ENCODE measurements at regions not wholly inside any gene's neighbourhood (a gene's known extent, or its start where the extent isn't known, plus 50 kb on each side); places are given as distances from the start of the nearest gene placed in this dataset.

DNA sequence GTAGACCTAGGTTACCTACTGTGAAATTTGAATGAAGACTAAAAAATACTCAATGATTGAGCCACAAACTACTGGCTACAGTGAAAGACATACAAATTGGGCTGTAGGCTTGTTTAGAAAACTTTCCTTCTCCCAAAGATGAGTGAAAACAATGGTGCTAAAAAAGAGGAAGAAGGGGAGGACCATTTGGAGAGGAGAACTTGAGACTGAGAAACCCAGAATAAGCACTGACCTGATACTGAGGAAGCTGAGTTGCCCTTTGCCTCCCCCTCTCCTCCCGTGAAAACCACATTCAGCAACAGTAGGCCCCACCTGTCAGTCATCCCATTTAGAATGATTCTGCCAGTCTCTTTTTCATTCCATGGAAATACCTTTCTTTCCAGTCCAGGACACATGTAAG, 484.0 kb upstream of the TGFBR2 start:
- DNase-seq (ENCODE audit: low spot score) = no peak

DNA sequence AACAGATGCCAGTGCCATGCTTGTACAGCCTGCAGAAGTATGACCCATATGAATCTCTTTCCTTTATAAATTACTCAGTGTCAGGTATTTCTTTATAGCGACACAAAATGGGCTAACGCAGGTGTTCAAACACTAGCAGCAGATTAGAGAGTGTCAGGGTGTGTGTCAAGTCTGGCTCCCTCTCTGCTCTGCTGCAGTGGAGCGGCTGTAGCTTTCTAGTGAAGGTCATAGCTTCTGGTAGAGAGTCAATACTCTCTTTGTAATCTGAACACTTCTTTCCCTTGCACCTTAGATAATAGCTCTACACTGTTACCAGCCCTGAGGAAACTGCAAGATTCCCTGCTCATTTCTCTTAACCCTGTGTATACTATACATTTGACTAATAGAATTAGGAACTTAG, 483.2 kb upstream of the TGFBR2 start:
- no peak for DNase-seq (ENCODE audit: low spot score)

DNA sequence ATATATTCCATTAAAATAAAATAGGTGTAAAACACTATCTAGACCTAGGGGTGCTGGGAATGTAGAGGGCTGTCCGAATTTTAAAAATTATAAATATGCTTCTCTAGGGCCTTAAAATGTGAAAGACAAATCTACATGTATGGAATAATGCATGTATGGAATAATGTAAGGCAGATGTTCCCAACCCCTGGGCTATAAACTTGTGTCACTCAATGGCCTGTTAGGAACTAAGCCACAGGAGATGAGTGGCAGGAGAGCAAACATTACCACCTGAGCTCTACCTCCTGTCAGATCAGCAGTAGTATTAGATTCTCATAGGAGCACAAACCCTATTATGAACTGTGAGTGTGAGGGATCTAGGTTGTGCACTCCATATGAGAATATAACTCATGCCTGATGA, 482.6 kb upstream of the TGFBR2 start:
- no peak for DNase-seq (ENCODE audit: low spot score)

DNA sequence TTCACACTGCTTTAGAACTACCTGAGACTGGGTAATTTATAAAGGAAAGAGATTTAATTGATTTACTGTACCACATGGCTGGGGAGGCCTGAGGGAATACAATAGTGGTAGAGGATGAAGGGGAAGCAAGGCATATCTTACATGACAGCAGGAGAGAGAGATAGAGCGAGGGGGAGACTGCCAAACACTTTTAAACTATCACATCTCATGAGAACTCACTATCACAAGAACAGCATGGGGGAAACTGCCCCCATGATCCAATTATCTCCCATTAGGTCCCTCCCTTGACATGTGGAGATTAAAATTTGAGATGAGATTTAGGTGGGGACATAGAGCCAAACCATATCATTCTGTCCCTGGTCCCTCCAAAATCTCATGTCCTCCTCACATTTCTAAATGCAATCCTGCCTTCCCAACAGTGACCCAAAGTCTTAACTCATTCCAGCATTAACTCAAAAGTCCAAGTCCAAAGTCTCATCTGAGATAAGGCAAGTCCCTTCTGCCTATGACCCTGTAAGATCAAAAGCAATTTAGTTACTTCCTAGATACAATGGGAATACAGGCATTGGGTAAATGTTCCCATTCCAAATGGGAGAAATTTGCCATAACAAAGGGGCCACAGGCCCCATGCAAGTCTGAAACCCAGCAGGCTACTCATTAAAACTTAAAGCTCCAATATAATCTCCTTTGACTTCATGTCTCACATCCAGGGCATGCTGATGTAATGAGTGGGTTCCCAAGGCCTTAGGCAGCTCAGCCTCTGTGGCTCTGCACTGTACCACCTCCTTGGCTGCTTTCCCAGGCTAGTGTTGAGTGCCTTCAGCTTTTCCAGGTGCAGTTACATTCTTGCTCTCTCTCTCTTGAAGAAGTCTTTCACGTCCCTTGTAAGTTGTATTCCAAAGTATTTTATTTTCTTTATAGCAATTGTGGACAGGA, 481.7 kb upstream of the TGFBR2 start:
- DNase-seq (ENCODE audit: low spot score) = no peak

DNA sequence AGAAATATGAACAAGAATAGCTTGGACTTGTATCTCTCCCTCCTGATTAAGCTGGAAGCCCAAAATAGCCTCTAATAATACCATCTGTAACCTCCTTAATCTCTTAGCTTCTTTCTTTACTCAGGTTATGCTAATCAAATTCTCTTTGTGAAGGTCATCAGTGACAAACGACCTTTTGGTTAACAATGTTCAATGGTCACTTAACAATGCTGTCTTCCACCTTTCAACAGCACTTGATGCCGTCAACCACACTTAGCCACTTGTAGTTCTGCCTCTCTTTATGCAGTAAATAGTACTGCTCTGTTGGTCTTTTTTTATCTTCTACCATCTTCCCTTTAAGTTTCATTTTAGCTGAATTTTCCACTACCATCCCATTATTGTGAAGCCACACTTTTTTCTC, 476.6 kb upstream of the TGFBR2 start:
- DNase-seq (ENCODE audit: low spot score) = no peak

DNA sequence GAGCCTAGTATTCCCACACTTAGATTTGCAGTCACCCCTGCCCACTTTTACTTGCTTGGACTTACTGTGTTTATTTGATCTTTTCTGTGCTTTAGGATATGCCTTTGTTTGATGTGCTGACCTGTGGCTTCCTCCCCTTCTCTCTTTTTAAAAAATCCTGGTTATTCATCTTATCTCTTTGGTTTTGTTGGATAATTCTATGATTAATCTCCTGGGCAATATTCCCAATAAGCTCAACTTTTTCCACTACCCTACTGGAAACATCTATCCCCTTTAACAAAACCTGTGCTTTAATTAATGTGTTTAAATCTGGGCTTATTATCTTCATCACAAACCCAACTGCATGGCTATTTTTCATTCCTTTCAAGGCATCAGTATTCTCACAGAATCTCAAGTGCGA, 476.0 kb upstream of the TGFBR2 start:
- no peak for DNase-seq (ENCODE audit: low spot score)

DNA sequence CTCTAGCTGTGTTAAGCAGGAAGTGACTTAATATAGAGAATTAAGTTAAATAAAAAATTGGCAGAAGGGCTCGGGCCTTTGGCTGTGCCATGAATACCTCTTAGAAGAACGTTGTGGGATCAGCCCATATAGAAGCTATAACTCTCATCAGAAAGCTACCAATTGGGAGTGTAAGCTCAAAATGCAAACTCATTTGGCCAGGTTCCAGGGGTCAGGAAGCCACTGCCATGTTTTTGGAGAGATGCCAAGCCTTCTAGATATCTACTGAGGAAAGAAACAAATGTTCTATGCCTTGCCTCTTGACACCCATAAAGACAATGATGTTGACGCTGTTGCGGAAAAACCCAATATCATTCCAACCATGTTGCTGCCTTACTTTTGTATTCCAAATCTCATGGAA, 475.2 kb upstream of the TGFBR2 start:
- DNase-seq (ENCODE audit: low spot score) = no peak

DNA sequence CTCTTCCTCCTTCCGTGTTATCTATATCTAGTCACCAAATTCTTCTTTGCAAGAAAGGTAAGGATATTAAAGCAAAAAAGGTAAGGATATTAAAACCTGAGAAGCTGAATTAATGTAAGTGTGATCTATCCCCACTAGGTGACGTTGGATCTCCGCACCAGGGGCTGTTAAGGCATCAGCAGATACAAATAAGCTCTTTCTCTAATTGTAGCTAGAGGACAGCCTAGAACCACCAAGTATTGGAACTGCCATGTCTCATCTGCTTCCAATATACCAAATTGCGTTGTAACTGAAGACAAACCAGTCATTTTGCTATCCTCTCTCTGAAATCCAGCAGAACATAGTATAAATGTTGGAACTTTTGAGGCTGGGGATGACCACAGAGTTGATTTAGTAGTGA, 471.2 kb upstream of the TGFBR2 start:
- no peak for DNase-seq (ENCODE audit: low spot score)

DNA sequence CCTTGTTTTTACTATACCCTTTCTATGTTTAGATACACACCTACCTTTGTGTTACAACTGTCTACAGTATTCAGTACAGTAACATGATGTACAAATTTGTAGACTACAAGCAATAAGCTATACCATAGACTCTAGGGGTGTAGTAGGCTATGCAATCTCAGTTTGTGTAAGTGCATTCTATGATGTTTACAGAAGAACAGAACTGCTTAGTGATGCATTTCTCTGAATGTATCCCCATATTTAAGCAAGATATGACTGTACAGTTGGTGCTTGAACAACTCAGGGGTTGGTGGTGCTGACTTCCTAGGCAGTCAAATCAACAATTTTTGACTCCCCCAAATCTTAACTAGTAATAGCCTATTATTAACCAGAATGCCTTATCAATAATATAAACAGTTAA, 467.1 kb upstream of the TGFBR2 start:
- DNase-seq (ENCODE audit: low spot score) = no peak

DNA sequence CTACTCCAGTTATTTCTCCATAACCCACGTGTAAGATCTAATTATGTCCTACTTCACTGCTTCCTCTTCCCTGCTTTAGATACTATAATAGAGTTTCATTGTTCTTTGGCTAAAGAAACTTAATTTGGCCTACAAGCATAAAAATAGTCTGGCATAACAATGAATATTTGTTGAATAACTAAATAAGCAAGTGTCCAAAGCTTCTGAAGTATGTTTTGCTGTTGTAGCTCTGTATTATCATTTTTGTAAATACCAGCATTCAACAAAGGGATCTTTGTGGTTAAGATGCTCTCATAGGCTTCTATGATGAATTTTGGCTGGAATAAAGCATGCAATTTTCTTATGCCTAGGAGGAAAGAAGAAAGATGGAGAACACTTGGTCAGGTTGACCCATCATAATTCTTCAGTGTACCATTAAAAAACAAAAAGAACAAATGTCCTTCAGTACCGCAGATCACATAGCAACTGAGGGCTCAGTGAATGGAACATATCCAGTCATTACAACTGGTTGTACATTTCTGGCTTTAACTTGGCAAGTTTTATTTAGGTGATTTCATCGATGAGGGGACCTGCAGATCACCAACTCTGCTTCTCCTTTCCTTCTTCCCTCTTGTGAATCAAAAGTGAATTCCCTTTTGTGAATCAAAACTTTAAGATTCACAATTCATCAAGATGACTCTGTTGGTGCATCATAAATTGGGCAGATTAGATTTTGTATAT, 465.9 kb upstream of the TGFBR2 start:
- DNase-seq (ENCODE audit: low spot score) = no peak

DNA sequence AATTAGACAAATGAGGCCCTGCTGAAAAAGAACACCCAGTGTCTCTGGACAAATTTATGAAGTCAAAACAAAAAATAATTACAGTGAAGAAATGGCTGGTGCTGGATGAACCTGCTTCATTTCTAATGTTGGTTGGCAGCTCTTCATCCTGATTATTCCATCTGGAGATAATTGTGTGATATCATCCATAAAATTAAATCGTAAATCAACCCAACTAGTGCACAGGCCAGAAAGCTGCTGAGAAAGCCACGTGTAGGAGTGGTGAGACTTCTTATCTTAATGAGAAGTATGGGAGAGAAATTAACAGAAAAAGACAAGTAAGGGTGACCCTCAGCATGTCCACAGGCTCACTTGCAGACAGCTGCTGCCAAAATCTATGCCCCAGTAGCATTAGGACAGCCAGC, 465.2 kb upstream of the TGFBR2 start:
- no peak for DNase-seq (ENCODE audit: low spot score)

DNA sequence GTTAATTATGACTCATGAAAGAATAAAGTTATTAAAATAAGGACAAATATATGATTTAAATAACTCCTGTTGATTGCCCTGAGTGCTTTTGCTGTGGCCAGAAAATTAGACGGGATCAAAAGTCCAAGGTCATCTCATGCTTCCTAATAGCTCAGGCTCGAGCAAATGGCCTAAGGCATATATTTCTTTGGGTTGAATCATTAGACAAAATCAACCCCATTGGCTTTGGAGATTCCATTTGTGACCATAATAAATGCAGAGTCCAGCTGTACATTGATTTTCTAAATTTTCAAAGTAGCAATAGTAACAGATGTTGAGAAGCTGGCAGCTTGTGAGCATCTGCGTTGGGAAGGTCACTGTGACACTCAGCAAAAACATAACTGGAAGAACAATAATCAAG, 464.5 kb upstream of the TGFBR2 start:
- DNase-seq (ENCODE audit: low spot score) = no peak

DNA sequence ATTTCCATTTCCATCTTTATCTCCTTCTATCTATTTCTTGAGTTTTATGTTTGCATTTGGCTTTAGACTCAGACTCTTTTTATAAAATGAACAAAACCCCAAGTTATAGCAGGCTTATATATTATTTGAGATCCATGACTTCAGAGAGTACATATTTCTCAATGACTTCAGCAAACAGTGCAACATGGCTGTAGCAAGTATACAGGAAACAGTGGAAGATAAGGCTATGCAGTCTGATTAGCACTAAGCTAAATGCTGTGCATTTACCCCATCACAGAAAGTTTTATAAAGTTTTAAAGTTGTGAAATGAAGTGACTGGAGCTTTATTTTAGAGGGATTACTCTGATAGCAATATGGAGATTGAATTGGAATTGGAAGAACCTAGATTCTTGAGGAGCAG, 463.5 kb upstream of the TGFBR2 start:
- no peak for DNase-seq (ENCODE audit: low spot score)

DNA sequence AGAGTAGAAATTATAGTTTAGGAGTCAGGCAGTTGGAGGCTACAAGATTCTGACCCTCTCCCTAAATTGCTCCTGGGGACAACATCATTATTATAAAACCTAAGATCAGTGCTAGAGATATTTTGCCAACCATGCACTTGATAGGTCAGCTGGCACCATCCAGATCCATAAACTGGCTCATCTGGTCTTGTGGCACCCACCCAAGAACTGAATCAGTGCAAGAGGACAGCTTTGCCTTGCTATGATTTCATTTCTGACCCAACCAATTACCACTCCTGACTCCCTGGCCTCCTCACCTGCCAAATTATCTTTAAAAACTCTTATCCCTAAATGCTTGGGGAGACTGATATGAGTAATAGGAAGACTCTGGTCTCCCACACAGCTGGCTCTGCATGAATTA, 461.1 kb upstream of the TGFBR2 start:
- DNase-seq (ENCODE audit: low spot score) = no peak

DNA sequence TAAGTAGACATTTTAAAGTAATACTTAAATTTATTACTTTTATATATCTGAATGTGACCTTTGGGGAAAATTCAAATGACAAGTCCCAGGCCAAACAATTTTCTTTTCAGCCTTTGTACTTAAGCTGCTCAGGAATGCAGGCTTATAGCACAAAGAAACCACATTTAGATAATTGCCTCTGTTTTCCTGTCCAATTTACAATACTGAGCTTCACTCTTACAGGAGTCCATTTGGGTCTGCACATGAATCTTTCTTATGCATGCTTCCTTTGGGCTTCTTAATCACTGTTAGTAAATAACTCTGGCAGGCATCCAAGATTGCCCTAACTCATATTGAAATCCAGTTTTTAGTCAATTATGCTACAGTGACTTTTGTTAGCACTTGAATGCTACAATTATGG, 459.4 kb upstream of the TGFBR2 start:
- DNase-seq (ENCODE audit: low spot score) = no peak

DNA sequence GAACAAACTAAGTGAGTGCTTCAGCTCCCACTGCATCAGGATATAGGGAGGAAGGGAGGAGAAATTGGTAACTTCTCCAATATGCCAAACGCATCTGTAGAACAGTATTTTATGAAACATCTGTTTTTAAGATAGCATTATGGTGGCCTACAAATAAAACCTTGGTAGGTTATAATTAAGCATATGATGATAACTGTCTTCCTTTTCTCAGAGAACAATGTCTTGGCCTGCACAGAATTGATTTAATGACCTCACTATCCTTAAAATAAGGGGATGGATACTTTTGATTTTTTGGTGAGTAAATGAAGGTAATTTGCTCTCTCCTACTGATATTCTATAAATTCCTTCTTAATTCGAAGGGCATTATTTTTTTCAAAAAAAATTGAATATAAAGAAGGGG, 451.5 kb upstream of the TGFBR2 start:
- DNase-seq (ENCODE audit: low spot score) = no peak

DNA sequence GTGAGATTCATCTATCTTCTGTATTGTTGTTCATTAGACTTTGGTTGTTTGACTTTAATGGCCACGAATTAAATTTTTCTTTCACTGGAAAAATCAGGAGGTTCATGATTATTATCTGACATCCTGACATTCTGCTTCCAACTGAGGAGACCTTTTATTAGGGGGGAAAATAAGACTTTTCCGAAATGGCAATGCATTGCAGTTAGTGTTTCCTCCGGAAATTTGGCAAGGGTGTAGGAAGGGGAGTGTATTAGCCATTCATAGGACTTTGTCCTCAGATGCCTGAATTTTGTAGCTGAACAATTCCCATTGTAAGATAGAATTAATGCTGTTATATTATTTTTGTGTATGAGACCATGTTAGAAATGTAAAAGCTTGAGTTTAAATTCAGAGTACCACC, 450.6 kb upstream of the TGFBR2 start:
- DNase-seq (ENCODE audit: low spot score) = no peak

DNA sequence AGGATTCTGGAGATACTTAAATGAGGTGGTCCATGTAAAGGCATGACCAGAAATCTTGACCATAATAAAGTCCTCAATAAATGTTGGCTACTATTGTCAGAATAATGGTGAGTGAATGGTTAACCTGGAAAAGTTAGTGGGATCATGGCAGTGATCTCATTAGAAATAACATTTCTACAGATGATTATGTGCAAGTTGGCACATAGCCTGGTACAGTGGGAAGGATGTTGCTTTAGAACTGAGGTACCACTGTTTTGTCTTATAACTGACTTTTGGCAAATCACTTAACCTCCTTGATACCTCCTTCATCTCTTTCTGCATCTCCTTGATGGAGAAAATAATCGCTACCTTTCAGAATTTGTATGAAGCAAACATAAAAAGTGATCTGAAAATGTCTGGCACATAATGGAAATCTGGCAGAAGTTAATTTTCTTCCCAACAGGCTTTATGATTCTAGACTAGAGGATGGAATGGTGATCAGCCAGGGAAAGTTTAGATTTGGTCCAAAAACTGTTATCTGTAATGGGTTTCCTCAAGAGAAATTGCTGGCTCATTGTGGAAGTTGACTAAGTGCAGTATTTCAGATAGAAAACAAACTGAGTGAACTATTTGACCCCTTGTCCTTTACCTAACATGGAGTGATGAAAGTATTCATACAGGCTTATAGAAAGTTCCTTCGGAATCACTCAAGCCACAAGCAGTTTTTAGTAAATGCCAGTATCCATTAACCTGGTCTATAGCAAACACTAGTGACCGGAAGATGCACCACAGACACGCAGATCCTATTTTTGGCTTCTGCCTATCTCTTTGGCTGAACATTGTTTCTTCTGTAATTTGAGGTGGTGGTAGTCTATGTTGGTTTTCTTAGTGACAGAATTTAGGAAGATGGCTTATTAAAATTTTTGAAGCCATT, 449.6 kb upstream of the TGFBR2 start:
- no peak for DNase-seq (ENCODE audit: low spot score)

DNA sequence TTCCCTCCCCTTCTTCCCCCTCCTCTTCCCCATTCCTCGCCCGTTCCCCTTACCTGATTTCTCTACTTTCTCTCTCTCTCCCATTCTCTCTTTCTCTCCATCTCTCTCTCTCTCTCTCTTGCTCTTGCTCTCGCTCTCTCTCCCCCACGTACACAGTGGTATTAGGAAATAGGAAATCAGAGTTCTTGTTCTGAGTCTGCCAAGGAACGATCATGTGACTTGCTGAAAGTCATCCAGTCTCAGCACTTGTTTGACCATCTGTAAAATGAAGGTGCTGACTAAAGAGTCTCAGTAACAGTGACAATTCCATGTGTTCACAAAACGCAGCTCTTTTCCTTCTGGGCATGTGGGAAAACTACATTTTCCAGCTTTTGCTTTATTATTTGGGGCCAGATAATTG, 445.0 kb upstream of the TGFBR2 start:
- DNase-seq (ENCODE audit: low spot score) = no peak

DNA sequence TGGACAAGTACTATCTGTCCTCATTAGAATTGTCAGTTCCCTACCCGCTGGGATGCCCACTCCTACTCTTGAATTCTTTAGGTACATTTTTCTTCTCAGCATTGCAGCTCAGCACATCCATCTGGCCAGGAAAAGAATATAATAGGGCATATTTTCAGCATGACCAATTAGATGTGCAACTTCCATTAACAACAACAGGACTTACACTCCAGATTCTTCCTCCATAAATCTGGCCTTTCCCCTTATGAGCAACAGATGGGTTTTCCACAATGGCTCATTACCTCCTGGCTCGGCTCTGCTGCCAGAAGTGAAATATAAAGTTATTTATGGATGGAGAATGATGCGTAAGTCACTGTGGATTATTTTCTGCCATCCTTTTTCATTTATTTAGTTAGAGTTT, 443.8 kb upstream of the TGFBR2 start:
- DNase-seq (ENCODE audit: low spot score) = no peak

DNA sequence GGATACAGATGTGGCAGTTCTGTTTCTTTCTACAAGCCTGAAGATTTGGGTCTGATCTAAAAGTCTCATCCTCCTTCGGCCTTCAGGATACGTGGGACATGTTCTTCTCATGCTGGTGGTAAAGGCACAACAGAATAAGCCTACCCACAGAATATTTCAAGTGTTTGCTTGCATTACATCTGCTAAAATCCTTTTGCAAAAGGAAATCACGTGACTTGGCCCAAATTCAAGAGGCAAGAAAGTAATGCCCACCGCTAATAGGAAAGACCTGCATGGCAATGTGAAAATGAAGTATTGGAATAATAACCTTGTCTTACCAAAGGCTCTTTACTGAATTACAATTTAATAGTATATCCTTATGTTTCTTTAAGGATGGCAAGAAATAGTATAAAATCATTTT, 439.9 kb upstream of the TGFBR2 start:
- DNase-seq (ENCODE audit: low spot score) = no peak

DNA sequence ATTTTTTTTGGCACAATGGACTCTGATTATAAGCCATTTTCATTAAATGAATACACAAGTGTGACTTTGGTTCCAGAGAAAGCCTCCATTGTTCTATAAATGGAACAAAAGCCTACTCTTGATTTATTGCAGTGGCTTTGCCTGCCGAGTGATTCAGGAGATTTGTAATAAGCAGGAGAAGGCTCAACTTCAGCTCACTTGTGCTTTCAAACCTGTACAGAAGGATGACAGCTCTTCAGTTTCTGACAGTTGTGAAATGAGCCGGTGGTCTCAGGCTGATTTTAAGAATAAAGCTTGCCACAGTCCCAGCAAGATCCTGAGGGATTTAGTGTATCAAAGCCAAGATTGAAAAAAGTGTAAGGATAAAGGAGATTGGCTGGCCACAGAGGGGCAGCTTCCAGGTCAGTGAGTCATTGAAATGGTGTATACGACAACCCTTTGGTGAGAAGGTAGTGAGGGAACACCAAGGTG, 438.8 kb upstream of the TGFBR2 start:
- peak; percentile 75 for DNase-seq (ENCODE audit: low spot score)

Measured in putamen (tissue), 1 donor.